Coronary artery (tissue), 2 donors: ENCODE measurements at regions not wholly inside any gene's neighbourhood (a gene's known extent, or its start where the extent isn't known, plus 50 kb on each side); places are given as distances from the start of the nearest gene placed in this dataset.

Experiments used
- DNase-seq: peaks from one replicate; pipeline ENCODE4 v3.0.0-alpha.2; 2017; ENCODE audit warnings: low spot score
- H3K27ac ChIP-seq, 2 donors: fragments of 200-600 bp; sonication (generic); one replicate each; pipeline ENCODE4 v1.5.1; 2016 to 2019
- H3K4me3 ChIP-seq: fragments of 200-600 bp; sonication (generic); 2 replicates; pipeline ENCODE4 v1.5.1; 2016; ENCODE audit warnings: mild to moderate bottlenecking, moderate library complexity
- TF ChIP-seq, protein P1 (sequence below): fragments of 200-600 bp; sonication (generic); IDR thresholded peaks from one replicate; pipeline ENCODE4 v1.5.1; 2019; ENCODE audit warnings: antibody characterized with exemption

DNA sequence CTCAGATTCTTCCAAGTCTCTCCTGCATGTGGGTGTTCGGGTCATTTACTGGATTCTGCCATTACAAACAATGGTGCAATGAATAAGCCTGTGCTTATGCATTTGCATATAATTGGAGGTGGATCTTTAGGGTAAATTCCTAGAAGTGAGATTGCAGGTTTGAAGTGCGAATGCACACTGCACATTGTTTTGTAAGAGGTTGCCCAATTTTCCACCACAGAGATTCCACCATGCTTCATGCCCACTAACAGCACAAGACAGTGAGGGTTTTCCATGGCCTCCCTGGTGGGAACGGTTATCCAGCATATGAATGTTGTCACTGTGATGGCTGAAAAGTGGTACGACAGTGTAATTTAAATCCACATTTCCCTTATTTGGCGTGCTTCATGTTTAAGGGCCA is 178.8 kb upstream of the PMEPA1 start:
- DNase-seq: peak; percentile 47
- TF ChIP-seq, protein P1, sequence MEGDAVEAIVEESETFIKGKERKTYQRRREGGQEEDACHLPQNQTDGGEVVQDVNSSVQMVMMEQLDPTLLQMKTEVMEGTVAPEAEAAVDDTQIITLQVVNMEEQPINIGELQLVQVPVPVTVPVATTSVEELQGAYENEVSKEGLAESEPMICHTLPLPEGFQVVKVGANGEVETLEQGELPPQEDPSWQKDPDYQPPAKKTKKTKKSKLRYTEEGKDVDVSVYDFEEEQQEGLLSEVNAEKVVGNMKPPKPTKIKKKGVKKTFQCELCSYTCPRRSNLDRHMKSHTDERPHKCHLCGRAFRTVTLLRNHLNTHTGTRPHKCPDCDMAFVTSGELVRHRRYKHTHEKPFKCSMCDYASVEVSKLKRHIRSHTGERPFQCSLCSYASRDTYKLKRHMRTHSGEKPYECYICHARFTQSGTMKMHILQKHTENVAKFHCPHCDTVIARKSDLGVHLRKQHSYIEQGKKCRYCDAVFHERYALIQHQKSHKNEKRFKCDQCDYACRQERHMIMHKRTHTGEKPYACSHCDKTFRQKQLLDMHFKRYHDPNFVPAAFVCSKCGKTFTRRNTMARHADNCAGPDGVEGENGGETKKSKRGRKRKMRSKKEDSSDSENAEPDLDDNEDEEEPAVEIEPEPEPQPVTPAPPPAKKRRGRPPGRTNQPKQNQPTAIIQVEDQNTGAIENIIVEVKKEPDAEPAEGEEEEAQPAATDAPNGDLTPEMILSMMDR: no peak
- H3K27ac ChIP-seq: no peak overlapping the region
- H3K4me3 ChIP-seq: no peak overlapping the region

DNA sequence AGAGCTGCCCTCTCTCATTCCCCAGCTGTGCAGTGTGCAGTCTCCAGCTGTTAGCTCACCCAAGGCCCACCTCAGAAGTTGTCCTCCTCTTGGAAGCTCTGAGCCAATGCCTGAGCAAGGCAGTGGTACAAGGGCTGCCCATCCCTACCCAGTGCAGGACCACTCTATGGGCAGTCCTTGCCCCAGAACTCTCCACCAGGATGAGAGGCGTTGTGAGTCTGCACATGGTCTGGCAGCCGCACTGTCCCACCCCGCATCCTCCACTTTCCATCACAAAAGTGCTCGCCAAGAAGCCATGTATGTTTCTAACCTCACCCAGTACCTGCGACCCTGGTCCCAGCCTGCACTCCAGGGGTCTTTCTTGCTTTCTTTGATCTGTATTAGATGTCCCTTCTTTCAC is 175.1 kb upstream of the PMEPA1 start:
- TF ChIP-seq, protein P1: no peak
- DNase-seq: peak; percentile 46
- H3K27ac ChIP-seq: no peak overlapping the region
- H3K4me3 ChIP-seq: no peak overlapping the region

GRCh38 chr20:57883761-57884160 is 173.9 kb upstream of the PMEPA1 start:
- peak; percentile 19 for DNase-seq
- Histone ChIP-seq H3K27ac (no peak overlapping the region), H3K4me3 (no peak overlapping the region)
- TF ChIP-seq, protein P1: no peak

- H3K27ac ChIP-seq: no peak overlapping the region
- TF ChIP-seq, protein P1: no peak
- H3K4me3 ChIP-seq: no peak overlapping the region
- DNase-seq: no peak
These were observed 173.4 kb upstream of the PMEPA1 start for GRCh38 chr20:57883224-57883623.

DNA sequence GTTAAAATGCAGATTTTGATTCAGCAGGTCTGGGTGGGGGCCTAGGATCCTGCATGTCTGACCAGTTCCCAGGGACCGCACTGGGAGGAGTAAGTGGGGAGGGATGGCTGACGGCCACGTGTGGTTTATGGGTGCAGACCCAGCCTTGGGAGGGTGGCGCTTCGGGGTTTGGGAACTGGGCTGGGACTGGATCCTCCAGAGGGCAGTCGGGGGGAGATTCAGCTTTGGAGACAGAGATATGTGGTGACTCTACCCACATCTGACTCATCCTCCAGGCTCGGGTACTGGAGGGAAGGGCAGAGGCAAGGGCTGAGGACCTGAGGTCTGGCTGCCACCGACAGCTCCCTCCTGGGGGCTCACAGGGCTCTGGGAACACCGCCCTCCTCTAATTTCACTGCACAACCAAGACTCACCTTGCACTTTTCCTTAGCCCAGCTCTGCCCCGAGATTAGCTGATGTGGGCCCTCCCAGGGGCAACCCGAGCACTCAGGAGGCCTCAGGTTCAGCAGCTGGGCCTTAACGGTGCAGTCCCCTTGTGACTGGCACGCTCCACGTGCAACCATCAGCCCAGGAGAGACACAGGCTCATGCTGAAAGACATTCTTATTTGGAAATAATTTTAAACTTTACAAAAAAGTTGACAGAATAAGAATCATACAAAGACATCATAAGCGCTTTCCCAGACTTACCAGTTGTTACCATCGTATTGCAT is 172.8 kb upstream of the PMEPA1 start:
- no peak overlapping the region for H3K4me3 ChIP-seq
- H3K27ac ChIP-seq: no peak overlapping the region
- no peak for DNase-seq

DNA sequence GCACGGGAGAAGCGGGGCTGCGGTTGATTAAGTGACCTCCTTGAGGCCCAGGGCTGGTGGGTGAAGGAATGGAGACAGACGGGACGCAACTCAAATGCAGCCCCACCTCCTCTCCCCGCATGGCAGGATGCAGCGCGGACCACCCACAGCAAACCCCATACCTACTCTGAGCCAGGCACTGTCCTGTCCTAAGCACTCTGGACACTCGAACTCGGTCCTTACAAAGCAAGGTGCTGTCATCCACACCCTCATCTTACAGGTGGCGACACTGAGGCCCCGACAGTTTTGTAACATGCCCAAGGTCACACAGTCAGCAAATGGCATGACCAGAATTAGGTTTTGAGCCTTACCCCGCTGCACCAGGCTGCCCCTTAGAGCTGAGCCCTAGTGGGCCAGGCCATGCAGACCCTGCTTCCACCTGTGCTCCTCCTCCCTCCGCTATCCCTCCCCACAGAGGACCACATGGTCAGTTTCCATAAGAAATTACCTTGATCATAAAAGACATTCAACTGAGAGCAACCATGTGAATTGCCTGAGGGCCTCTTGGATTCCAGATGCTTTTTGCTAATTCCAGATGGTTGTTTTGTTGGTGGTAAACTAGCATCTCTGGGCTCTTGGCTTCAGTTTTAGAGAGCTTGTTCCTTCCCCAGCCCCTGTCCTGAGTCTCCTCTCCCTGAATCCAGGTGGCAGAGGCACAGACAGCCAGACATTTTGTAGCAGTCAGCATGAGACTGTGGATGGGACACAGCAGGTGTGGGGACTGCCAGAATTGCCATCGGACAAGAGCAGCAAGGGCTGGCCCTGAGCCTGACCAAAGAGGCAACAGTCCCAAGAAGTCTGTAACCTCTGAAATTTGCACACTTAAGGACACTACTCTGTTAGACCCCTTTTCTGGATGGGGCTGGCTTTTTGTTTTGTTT is 171.9 kb upstream of the PMEPA1 start:
- TF ChIP-seq, protein P1: no peak
- DNase-seq: no peak
- Histone ChIP-seq H3K4me3 (no peak overlapping the region), H3K27ac (no peak overlapping the region)

More for the DNA sequence above, 172.8 kb upstream of the PMEPA1 start:
- TF ChIP-seq, protein P1: no peak
